ENCODE measurements at regions not wholly inside any gene's neighbourhood (a gene's known extent, or its start where the extent isn't known, plus 50 kb on each side); places are given as distances from the start of the nearest gene placed in this dataset.
"Not testable (repeated sequence)": the region's sequence is repeated elsewhere in the genome, so short reads cannot be mapped to it uniquely, and the experiment has no call there.

DNA sequence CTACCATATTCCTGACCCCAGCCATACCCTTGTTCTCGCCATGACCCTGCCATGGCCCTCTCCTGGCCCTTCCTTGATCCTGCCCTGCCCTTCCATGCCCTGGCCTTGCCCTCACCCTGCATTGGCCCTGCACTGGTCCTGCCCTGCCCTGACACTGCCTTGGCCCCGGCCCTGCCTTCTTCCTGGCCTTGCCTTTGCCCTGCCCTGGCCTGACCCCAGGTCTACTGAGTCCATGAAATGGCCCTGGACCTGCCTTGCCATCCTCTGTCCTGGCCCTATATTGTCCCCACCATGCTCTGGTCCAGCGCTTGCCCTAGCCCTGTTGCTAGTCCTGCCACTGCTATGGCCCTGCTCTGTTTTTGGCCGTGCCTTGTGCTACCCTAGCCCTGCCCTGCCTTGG, 536.1 kb downstream of the FOXD4L6 start:
- not testable (repeated sequence) for H3K4me3 ChIP-seq; H3K27ac ChIP-seq (ENCODE audit: low read depth); H2AFZ ChIP-seq; H3K79me2 ChIP-seq (replicated peaks; ENCODE audit: insufficient read depth); H3K4me1 Mint-ChIP-seq; DNase-seq (ENCODE audit: low spot score); H3F3A ChIP-seq (replicated peaks; ENCODE audit: low read depth); H3K4me3 Mint-ChIP-seq; H4K20me1 ChIP-seq (replicated peaks; ENCODE audit: insufficient read depth); H3K36me3 Mint-ChIP-seq (ENCODE audit: low read depth); H3K27ac Mint-ChIP-seq; H3K4me2 ChIP-seq; ATAC-seq; H3K36me3 ChIP-seq (ENCODE audit: insufficient read depth); H3K4me1 ChIP-seq (ENCODE audit: insufficient read depth); H3K9me2 ChIP-seq (ENCODE audit: insufficient read depth)
- peaks cover 23% of the 10 kb centered on the region for H3K27me3 ChIP-seq (ENCODE audit: insufficient read depth)
- peaks cover 17% of the 10 kb centered on the region for H3K27me3 Mint-ChIP-seq (ENCODE audit: insufficient read depth, low read depth, poor library complexity)
- H3K9me3 Mint-ChIP-seq, result peaks cover 12% of the 10 kb centered on the region

DNA sequence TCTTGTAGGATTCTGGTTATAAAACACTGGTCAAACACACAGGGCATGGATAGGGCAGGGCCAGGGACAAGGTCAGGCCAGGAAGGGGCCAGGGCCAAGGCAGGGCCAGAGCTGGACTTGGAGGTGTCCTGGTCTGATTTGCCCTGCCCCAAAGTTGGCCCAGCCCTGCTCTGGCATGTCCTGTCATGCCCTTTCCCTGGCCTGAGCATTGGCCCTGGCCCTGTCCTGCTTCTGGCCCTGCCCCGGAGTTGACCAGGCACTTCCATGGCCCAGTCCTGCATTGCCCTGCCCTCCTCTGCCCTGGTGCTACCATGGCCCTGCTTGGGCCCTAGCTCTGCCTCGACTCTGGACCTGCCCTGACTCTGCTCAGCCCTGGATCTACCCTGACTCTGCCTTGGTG, 536.6 kb downstream of the FOXD4L6 start:
- not testable (repeated sequence) for H3K79me2 ChIP-seq (replicated peaks; ENCODE audit: insufficient read depth); H3K4me2 ChIP-seq; H3K4me1 ChIP-seq (ENCODE audit: insufficient read depth); H3K36me3 ChIP-seq (ENCODE audit: insufficient read depth); H3K27ac Mint-ChIP-seq; H3K27ac ChIP-seq (ENCODE audit: low read depth); H3K4me3 Mint-ChIP-seq; H3K36me3 Mint-ChIP-seq (ENCODE audit: low read depth); H2AFZ ChIP-seq; H4K20me1 ChIP-seq (replicated peaks; ENCODE audit: insufficient read depth); DNase-seq (ENCODE audit: low spot score); H3K4me1 Mint-ChIP-seq; H3F3A ChIP-seq (replicated peaks; ENCODE audit: low read depth); ATAC-seq; H3K4me3 ChIP-seq; H3K9me2 ChIP-seq (ENCODE audit: insufficient read depth)
- H3K27me3 ChIP-seq (ENCODE audit: insufficient read depth), result peaks cover 23% of the 10 kb centered on the region
- peaks cover 12% of the 10 kb centered on the region for H3K9me3 Mint-ChIP-seq
- H3K27me3 Mint-ChIP-seq (ENCODE audit: insufficient read depth, low read depth, poor library complexity), result peaks cover 17% of the 10 kb centered on the region

DNA sequence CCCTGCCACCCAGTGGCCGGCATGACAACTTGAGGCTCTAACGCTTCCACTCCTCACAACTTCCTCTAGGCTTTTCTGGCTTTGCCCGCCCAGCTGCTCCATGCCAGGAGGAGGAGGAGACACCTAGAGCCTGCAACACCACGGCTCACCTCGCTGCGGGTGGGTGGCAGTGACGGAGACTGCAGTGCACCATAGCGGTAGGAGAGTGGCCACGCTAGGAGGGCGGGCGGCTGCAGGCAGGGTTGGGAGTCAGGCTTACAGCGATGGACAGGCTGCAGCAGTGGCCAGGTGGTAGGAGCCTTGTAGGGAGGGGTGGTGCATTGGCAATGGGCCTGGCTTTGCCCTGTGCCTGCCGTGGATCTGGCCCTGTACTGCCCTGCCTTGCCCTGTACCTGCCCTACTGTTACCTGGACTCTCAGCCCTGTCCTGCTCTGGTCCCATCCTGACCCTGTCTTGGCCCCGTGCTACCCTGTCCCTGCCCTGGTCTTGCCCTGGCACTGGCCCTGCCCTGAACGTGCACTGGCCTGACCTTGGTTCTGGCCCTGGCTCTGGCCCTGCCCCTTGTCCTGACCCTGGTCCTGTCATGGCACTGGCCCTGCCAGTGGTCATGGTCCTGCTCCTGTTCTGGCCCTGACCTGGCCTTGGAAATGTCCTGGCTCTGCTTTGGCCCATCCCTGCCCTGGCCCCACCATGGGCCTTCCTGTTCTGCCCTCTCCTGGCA, 540.8 kb downstream of the FOXD4L6 start:
- H3K4me3 Mint-ChIP-seq; H3K36me3 ChIP-seq (ENCODE audit: insufficient read depth); H3F3A ChIP-seq (replicated peaks; ENCODE audit: low read depth); H3K27ac Mint-ChIP-seq; H3K4me3 ChIP-seq; H3K27ac ChIP-seq (ENCODE audit: low read depth); H3K4me1 Mint-ChIP-seq; DNase-seq (ENCODE audit: low spot score); H3K79me2 ChIP-seq (replicated peaks; ENCODE audit: insufficient read depth); H3K27me3 Mint-ChIP-seq (ENCODE audit: insufficient read depth, low read depth, poor library complexity); H4K20me1 ChIP-seq (replicated peaks; ENCODE audit: insufficient read depth); H3K9me3 Mint-ChIP-seq; H3K9me2 ChIP-seq (ENCODE audit: insufficient read depth); H2AFZ ChIP-seq; ATAC-seq; H3K36me3 Mint-ChIP-seq (ENCODE audit: low read depth); H3K4me2 ChIP-seq; H3K4me1 ChIP-seq (ENCODE audit: insufficient read depth): not testable (repeated sequence)
- peaks cover 19% of the 10 kb centered on the region for H3K27me3 ChIP-seq (ENCODE audit: insufficient read depth)
- TF ChIP-seq, protein P1, sequence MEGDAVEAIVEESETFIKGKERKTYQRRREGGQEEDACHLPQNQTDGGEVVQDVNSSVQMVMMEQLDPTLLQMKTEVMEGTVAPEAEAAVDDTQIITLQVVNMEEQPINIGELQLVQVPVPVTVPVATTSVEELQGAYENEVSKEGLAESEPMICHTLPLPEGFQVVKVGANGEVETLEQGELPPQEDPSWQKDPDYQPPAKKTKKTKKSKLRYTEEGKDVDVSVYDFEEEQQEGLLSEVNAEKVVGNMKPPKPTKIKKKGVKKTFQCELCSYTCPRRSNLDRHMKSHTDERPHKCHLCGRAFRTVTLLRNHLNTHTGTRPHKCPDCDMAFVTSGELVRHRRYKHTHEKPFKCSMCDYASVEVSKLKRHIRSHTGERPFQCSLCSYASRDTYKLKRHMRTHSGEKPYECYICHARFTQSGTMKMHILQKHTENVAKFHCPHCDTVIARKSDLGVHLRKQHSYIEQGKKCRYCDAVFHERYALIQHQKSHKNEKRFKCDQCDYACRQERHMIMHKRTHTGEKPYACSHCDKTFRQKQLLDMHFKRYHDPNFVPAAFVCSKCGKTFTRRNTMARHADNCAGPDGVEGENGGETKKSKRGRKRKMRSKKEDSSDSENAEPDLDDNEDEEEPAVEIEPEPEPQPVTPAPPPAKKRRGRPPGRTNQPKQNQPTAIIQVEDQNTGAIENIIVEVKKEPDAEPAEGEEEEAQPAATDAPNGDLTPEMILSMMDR (conservative IDR thresholded peaks at IDR 0.05; ENCODE audit: low read depth in 2 of 2), result peak in 1 of 2 experiments; percentile 15; a peak in 1 of 4 replicates

DNA sequence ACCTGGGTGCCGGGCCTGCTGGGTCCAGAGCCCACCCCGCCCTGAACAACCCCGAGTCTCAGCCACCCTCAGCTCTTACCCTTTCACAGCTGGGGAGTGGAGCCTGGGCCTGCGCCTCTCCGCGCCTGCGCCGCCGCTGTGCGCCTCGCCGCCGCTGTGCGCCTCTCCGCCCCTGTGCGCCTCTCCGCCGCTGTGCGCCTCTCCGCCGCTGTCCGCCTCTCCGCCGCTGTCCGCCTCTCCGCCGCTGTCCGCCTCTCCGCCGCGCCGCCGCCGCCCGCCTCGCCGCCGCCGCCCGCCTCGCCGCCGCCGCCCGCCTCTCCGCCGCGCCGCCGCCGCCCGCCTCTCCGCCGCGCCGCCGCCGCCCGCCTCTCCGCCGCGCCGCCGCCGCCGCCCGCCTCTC, 544.4 kb downstream of the FOXD4L6 start:
- not testable (repeated sequence) for H3K4me1 ChIP-seq (ENCODE audit: insufficient read depth); H3K4me2 ChIP-seq; DNase-seq (ENCODE audit: low spot score); ATAC-seq; H3K36me3 Mint-ChIP-seq (ENCODE audit: low read depth); H3K27ac ChIP-seq (ENCODE audit: low read depth); H3K36me3 ChIP-seq (ENCODE audit: insufficient read depth); H3K27me3 Mint-ChIP-seq (ENCODE audit: insufficient read depth, low read depth, poor library complexity); H4K20me1 ChIP-seq (replicated peaks; ENCODE audit: insufficient read depth); H3K9me2 ChIP-seq (ENCODE audit: insufficient read depth); H3K4me3 ChIP-seq; H3K4me1 Mint-ChIP-seq; H2AFZ ChIP-seq; H3K9me3 Mint-ChIP-seq; H3K79me2 ChIP-seq (replicated peaks; ENCODE audit: insufficient read depth); H3F3A ChIP-seq (replicated peaks; ENCODE audit: low read depth); H3K27ac Mint-ChIP-seq
- H3K27me3 ChIP-seq (ENCODE audit: insufficient read depth), result peaks cover 17% of the 10 kb centered on the region; the same call in 1 of the 2 replicates
- peak overlapping the region; percentile 59; the same call in 2 of the 3 replicates for H3K4me3 Mint-ChIP-seq

DNA sequence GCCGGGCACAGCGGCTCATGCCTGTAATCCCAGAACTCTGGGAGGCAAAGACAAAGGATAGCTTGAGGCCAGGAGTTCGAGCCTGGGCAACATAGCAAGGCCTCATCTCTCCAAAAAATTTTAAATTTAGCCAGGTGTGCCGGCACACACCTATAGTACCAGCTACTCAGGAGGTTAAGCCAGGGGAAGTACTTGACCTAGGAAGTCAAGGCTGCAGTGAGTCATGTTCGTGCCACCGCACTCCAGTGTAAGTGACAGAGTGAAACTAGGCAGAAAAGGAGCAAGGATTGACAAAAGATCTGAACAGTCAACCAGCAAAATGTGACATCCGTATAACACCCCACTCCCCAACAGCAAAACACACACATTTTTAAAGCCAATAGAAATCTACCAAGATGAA, 545.3 kb downstream of the FOXD4L6 start:
- H2AFZ ChIP-seq; H3K36me3 ChIP-seq (ENCODE audit: insufficient read depth); H3K9me3 Mint-ChIP-seq; H3K79me2 ChIP-seq (replicated peaks; ENCODE audit: insufficient read depth); ATAC-seq; H3K27ac ChIP-seq (ENCODE audit: low read depth); DNase-seq (ENCODE audit: low spot score); H3F3A ChIP-seq (replicated peaks; ENCODE audit: low read depth); H3K9me2 ChIP-seq (ENCODE audit: insufficient read depth); H4K20me1 ChIP-seq (replicated peaks; ENCODE audit: insufficient read depth); H3K36me3 Mint-ChIP-seq (ENCODE audit: low read depth); H3K4me3 ChIP-seq; H3K4me1 ChIP-seq (ENCODE audit: insufficient read depth); H3K27ac Mint-ChIP-seq; H3K4me1 Mint-ChIP-seq: not testable (repeated sequence)
- Mint-ChIP-seq H3K27me3 (ENCODE audit: insufficient read depth, low read depth, poor library complexity) (peaks cover 11% of the 10 kb centered on the region), H3K4me3 (peak overlapping the region; percentile 59)
- peaks cover 17% of the 10 kb centered on the region; the same call in 1 of the 2 replicates for H3K27me3 ChIP-seq (ENCODE audit: insufficient read depth)
- peak overlapping the region; percentile 43; the same call in 1 of the 2 replicates for H3K4me2 ChIP-seq

DNA sequence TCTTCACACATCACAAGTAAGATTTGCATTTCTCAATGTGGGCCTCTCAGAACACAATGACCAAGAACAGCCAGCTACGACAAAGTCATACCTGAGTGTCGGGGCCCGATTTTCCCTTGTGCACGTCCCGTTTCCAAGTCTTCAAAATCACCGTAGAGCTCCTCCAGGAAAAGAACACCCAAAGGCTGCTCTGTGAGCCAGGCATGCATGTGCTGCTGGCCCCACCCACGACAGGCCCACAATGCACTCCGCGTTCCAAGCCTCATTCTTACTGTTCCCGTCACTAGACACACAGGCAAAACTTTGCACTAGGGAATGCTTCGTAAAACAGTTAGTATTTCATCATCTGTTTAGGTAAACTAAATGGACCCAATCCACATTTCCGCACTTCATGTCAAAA, 549.6 kb downstream of the FOXD4L6 start:
- H3K79me2 ChIP-seq (replicated peaks; ENCODE audit: insufficient read depth); H3K27ac Mint-ChIP-seq; H3K4me1 Mint-ChIP-seq; H3K36me3 Mint-ChIP-seq (ENCODE audit: low read depth); H3K4me1 ChIP-seq (ENCODE audit: insufficient read depth); H2AFZ ChIP-seq; H3F3A ChIP-seq (replicated peaks; ENCODE audit: low read depth); H4K20me1 ChIP-seq (replicated peaks; ENCODE audit: insufficient read depth); H3K36me3 ChIP-seq (ENCODE audit: insufficient read depth); H3K9me2 ChIP-seq (ENCODE audit: insufficient read depth); ATAC-seq; H3K4me3 ChIP-seq; H3K27ac ChIP-seq (ENCODE audit: low read depth); H3K9me3 Mint-ChIP-seq: not testable (repeated sequence)
- Mint-ChIP-seq H3K27me3 (ENCODE audit: insufficient read depth, low read depth, poor library complexity) (peaks cover 11% of the 10 kb centered on the region), H3K4me3 (peak overlapping the region; percentile 23)
- Histone ChIP-seq H3K27me3 (ENCODE audit: insufficient read depth) (peaks cover 21% of the 10 kb centered on the region; the same call in 1 of the 2 replicates), H3K4me2 (peak overlapping the region; percentile 48; the same call in 1 of the 2 replicates)
- DNase-seq (ENCODE audit: low spot score), result peak; percentile 2
